Stomach (tissue), 8 donors: ENCODE measurements at regions not wholly inside any gene's neighbourhood (a gene's known extent, or its start where the extent isn't known, plus 50 kb on each side); places are given as distances from the start of the nearest gene placed in this dataset.

Experiments used
- DNase-seq, 2 donors: peaks; one replicate each; pipeline versions ENCODE4 v3.0.0 to v3.0.0-alpha.2; 2013 to 2019
- H3K27ac ChIP-seq, 5 donors: fragments of 200-600 bp in 4 of 5; sonication (generic) in 4 of 5; one replicate each; pipeline ENCODE4 v1.5.1; 2013 to 2019; ENCODE audit warnings: mild to moderate bottlenecking in 1 of 5, moderate library complexity in 1 of 5
- H3K27me3 ChIP-seq, 3 donors: fragments of 200-600 bp; sonication (generic); one replicate each; pipeline ENCODE4 v1.5.1; 2017 to 2019; ENCODE audit warnings: mixed run types in 1 of 3
- H3K36me3 ChIP-seq, 4 donors: fragments of 200-600 bp; sonication (generic); 1 replicate in 3 of 4; 2 replicates in 1 of 4; pipeline ENCODE4 v1.5.1; 2016 to 2019
- H3K4me1 ChIP-seq, 4 donors: fragments of 200-600 bp; sonication (generic); one replicate each; pipeline ENCODE4 v1.5.1; 2016 to 2019
- H3K4me3 ChIP-seq, 4 donors: fragments of 200-600 bp; sonication (generic) in 3 of 4; one replicate each; pipeline ENCODE4 v1.5.1; 2016 to 2019; ENCODE audit warnings: mild to moderate bottlenecking in 1 of 4
- H3K9me3 ChIP-seq, 4 donors: fragments of 200-600 bp; sonication (generic); one replicate each; pipeline ENCODE4 v1.5.1; 2016 to 2019
- EP300 ChIP-seq: sonication (generic); formaldehyde crosslinking; IDR thresholded peaks from one replicate; pipeline ENCODE4 v1.6.1; 2017; ENCODE audit warnings: antibody characterized with exemption
- POLR2A ChIP-seq, 4 donors: fragments of 450-650 bp; IDR thresholded peaks; one replicate each; pipeline ENCODE4 v1.6.1; 2016; ENCODE audit warnings: antibody characterized with exemption in 4 of 4, control low read depth in 2 of 4, mild to moderate bottlenecking in 1 of 4, moderate library complexity in 1 of 4
- POLR2AphosphoS5 ChIP-seq, 3 donors: sonication (generic); formaldehyde crosslinking; IDR thresholded peaks; one replicate each; pipeline ENCODE4 v1.6.1; 2016; ENCODE audit warnings: antibody characterized with exemption in 3 of 3
- WGBS, 5 donors: extraction: QIAGEN DNeasy Blood & Tissue Kit in 3 of 5; methylation state at CpG; one replicate each; pipeline versions ENCODE4 v1.1.5 to v1.1.7; 2013 to 2018; 5-methylcytosine and 5-hydroxymethylcytosine counted together
- intact Hi-C: fragments of 100-400 bp; cut with DNase I; formaldehyde crosslinking; loops from one replicate; pipeline ENCODE4 v1.15.1; 2023; ENCODE audit warnings: low total_unique reads
- TF ChIP-seq, protein P1 (sequence below), 7 experiments: fragments of 450-650 bp in 4 of 7; fragments of 200-600 bp in 3 of 7; sonication (generic) in 3 of 7; IDR thresholded peaks; one replicate each; pipeline ENCODE4 v1.5.1; 2016 to 2019; ENCODE audit warnings: antibody characterized with exemption in 7 of 7, control low read depth in 2 of 7, mild to moderate bottlenecking in 1 of 7
- donor health status: healthy with polysubstance abuse.
- donor health status: Bipolar disorder and iron deficiency.
- donor health status: healthy.

GRCh38 chr7:156480671-156481070 lies 159.9 kb upstream of the RNF32 start:
- no peaks in the 10 kb centered on the region for H3K4me1 ChIP-seq

DNA sequence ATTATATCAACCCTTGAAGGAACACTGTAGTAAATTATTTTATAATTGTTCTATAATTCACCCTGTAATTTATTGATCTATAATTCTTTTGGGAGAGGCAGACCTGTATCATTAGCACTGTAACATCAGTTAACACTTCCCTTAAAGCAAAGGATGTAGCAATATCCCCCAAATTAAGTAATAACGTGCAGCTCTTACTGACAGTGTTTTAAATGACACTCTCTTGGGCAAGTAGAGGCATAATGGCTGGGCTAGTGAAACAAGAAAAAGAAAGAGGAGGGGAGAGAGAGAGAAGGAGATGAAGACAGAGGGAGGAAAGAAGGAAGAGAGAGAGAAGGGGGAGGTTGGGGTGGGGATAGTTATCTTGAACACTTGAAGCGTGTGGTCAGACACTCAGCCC lies 161.0 kb upstream of the RNF32 start:
- H3K4me3 ChIP-seq = no peak overlapping the region
- DNase-seq = no peak
- intact Hi-C loops = loop anchor here (5.0 kb wide), 1 partner anchor 682 kb away; no protein-coding TSS in a partner anchor
- TF ChIP-seq EP300 (no peak), POLR2A (IDR thresholded peaks at IDR 0.05) (no peak), POLR2AphosphoS5 (IDR thresholded peaks at IDR 0.05) (no peak)
- TF ChIP-seq, protein P1, sequence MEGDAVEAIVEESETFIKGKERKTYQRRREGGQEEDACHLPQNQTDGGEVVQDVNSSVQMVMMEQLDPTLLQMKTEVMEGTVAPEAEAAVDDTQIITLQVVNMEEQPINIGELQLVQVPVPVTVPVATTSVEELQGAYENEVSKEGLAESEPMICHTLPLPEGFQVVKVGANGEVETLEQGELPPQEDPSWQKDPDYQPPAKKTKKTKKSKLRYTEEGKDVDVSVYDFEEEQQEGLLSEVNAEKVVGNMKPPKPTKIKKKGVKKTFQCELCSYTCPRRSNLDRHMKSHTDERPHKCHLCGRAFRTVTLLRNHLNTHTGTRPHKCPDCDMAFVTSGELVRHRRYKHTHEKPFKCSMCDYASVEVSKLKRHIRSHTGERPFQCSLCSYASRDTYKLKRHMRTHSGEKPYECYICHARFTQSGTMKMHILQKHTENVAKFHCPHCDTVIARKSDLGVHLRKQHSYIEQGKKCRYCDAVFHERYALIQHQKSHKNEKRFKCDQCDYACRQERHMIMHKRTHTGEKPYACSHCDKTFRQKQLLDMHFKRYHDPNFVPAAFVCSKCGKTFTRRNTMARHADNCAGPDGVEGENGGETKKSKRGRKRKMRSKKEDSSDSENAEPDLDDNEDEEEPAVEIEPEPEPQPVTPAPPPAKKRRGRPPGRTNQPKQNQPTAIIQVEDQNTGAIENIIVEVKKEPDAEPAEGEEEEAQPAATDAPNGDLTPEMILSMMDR (IDR thresholded peaks at IDR 0.05) = no peak
- H3K36me3 ChIP-seq = no peaks in the 10 kb centered on the region
- H3K9me3 ChIP-seq = no peaks in the 10 kb centered on the region
- no peaks in the 10 kb centered on the region for H3K27me3 ChIP-seq
- H3K27ac ChIP-seq = no peak overlapping the region
- no peaks in the 10 kb centered on the region for H3K4me1 ChIP-seq
- WGBS, 5 donors = 80 to 91% (median 80%) methylated on average over 2 of the region's 2 CpGs

More at GRCh38 chr7:156480671-156481070, 159.9 kb upstream of the RNF32 start:
- no peak overlapping the region for H3K4me3 ChIP-seq
- TF ChIP-seq POLR2A (IDR thresholded peaks at IDR 0.05) (no peak), POLR2AphosphoS5 (IDR thresholded peaks at IDR 0.05) (no peak), EP300 (no peak)
- TF ChIP-seq, protein P1 (IDR thresholded peaks at IDR 0.05) = no peak
- no peak for DNase-seq
- H3K36me3 ChIP-seq = no peaks in the 10 kb centered on the region
- H3K9me3 ChIP-seq = no peaks in the 10 kb centered on the region
- intact Hi-C loops = no loop called here
- no peaks in the 10 kb centered on the region for H3K27me3 ChIP-seq
- no peak overlapping the region for H3K27ac ChIP-seq
- WGBS, 5 donors = 82 to 91% (median 86%) methylated on average over 12 of the region's 12 CpGs

DNA sequence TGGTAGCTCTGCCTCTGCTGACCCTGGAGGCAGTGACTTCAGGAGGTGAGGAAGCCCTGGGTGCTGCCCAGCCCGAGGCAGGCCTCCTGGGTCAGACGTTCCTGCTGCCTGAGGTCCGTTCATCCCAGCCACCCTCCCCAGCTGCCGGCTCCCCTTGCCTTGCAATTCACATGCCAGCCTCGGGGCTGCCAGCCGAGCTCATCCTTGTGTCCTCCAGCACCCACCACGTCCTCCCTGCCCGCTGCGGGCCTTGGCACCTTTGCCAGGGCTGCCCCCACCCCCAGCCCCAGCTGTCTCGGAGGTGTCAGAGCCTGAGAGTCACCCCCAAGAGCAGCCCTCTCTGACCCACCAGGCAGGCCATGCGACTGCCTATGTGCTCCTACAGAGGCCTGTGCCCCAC lies 162.1 kb upstream of the RNF32 start:
- no peak for DNase-seq
- Histone ChIP-seq H3K9me3 (no peaks in the 10 kb centered on the region), H3K27ac (no peak overlapping the region), H3K4me1 (no peaks in the 10 kb centered on the region), H3K27me3 (no peaks in the 10 kb centered on the region), H3K36me3 (no peaks in the 10 kb centered on the region), H3K4me3 (no peak overlapping the region)
- 77 to 94% (median 82%) methylated on average over 5 to 11 of the region's 11 CpGs for WGBS, 5 donors
- intact Hi-C loops = loop anchor here (5.0 kb wide), 1 partner anchor 681 kb away; no protein-coding TSS in a partner anchor
- TF ChIP-seq, protein P1 (IDR thresholded peaks at IDR 0.05) = no peak
- no peak for TF ChIP-seq POLR2A (IDR thresholded peaks at IDR 0.05)
- no peak for TF ChIP-seq EP300
- TF ChIP-seq POLR2AphosphoS5 (IDR thresholded peaks at IDR 0.05) = no peak

DNA sequence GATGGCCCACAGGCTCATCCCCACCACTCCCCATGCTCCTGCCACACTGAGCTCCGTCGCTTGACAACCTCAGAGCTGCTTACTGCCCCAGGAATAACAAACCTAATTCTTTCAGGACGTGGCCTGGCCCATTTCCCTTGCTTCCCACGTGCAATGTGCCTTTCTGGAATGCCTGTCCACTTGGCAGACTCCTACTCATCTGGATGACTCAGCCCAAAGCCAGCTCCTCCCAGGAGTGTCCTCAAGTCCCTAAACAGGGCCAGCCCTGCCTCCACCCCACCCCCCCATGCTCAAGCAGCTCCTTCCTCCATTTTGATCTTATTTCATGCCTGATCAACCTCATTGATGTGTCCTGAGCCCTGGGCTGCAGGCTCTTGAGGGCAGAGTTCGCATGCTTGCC lies 164.9 kb upstream of the RNF32 start:
- WGBS, 5 donors = 49 to 70% (median 61%) methylated on average over 5 of the region's 5 CpGs
- DNase-seq = no peak
- no peak for TF ChIP-seq POLR2AphosphoS5 (IDR thresholded peaks at IDR 0.05)

GRCh38 chr7:156475179-156475578 lies 165.4 kb upstream of the RNF32 start:
- H3K4me3 ChIP-seq = no peak overlapping the region
- no peaks in the 10 kb centered on the region for H3K27me3 ChIP-seq
- intact Hi-C loops = loop anchor here (5.0 kb wide), 1 partner anchor 678 kb away; no protein-coding TSS in a partner anchor
- 56 to 86% (median 71%) methylated on average over 6 of the region's 6 CpGs for WGBS, 5 donors
- no peaks in the 10 kb centered on the region for H3K9me3 ChIP-seq
- TF ChIP-seq, protein P1 (IDR thresholded peaks at IDR 0.05) = no peak
- TF ChIP-seq EP300 = no peak
- TF ChIP-seq POLR2AphosphoS5 (IDR thresholded peaks at IDR 0.05) = no peak
- TF ChIP-seq POLR2A (IDR thresholded peaks at IDR 0.05) = no peak
- no peak for DNase-seq
- peaks cover 0 to 8% (median 0%) of the 10 kb centered on the region in 4 donors for H3K36me3 ChIP-seq
- H3K4me1 ChIP-seq = no peaks in the 10 kb centered on the region
- H3K27ac ChIP-seq = no peak overlapping the region

More for the DNA sequence above, 164.9 kb upstream of the RNF32 start:
- Histone ChIP-seq H3K4me3 (no peak overlapping the region), H3K9me3 (no peaks in the 10 kb centered on the region), H3K4me1 (no peaks in the 10 kb centered on the region), H3K27ac (no peak overlapping the region), H3K27me3 (no peaks in the 10 kb centered on the region), H3K36me3 (peaks cover 0 to 8% (median 0%) of the 10 kb centered on the region in 4 donors)
- intact Hi-C loops = loop anchor here (5.0 kb wide), 1 partner anchor 678 kb away; no protein-coding TSS in a partner anchor
